H9 (cell line): ENCODE measurements at regions not wholly inside any gene's neighbourhood (a gene's known extent, or its start where the extent isn't known, plus 50 kb on each side); places are given as distances from the start of the nearest gene placed in this dataset.

Experiments used
- DNase-seq: peaks from one replicate; pipeline ENCODE4 v3.0.0-alpha.2; 2017
- H2AFZ ChIP-seq: one replicate; pipeline ENCODE4 v1.6.1; 2013; ENCODE audit warnings: mild to moderate bottlenecking, low read length, control low read depth, moderate library complexity
- H2AK5ac ChIP-seq: 2 replicates; pipeline ENCODE4 v1.6.1; 2013; ENCODE audit warnings: low read length, control low read depth, mixed read lengths; ENCODE audit not compliant: insufficient read length
- H2BK120ac ChIP-seq: one replicate; pipeline ENCODE4 v1.6.1; 2013; ENCODE audit warnings: low read depth, mild to moderate bottlenecking, low read length, control low read depth, inconsistent platforms; ENCODE audit not compliant: poor library complexity, severe bottlenecking
- H2BK12ac ChIP-seq: 2 replicates; pipeline ENCODE4 v1.6.1; 2013; ENCODE audit warnings: low read length, control low read depth, mixed read lengths, low read depth; ENCODE audit not compliant: insufficient read length
- H2BK15ac ChIP-seq: 2 replicates; pipeline ENCODE4 v1.6.1; 2013; ENCODE audit warnings: low read depth, low read length, control low read depth
- H2BK20ac ChIP-seq: one replicate; pipeline ENCODE4 v1.6.1; 2013; ENCODE audit warnings: low read depth, mild to moderate bottlenecking, low read length, control low read depth, inconsistent platforms; ENCODE audit not compliant: poor library complexity, severe bottlenecking
- H2BK5ac ChIP-seq: 2 replicates; pipeline ENCODE4 v1.6.1; 2013; ENCODE audit warnings: low read length, control low read depth, mixed read lengths; ENCODE audit not compliant: insufficient read length
- H3K14ac ChIP-seq: 2 replicates; pipeline ENCODE4 v1.6.1; 2013; ENCODE audit warnings: low read length, control low read depth; ENCODE audit not compliant: insufficient read depth
- H3K18ac ChIP-seq: 2 replicates; pipeline ENCODE4 v1.6.1; 2013; ENCODE audit warnings: low read depth, mild to moderate bottlenecking, mixed read lengths, low read length, control low read depth; ENCODE audit not compliant: insufficient read length
- H3K23ac ChIP-seq: 2 replicates; pipeline ENCODE4 v1.6.1; 2013; ENCODE audit warnings: low read length, control low read depth, mixed read lengths, low read depth; ENCODE audit not compliant: insufficient read length
- H3K23me2 ChIP-seq: 2 replicates; pipeline ENCODE4 v1.6.1; 2013; ENCODE audit warnings: low read depth, mild to moderate bottlenecking, mixed read lengths, low read length, control low read depth; ENCODE audit not compliant: insufficient read length, poor library complexity, severe bottlenecking
- H3K27ac ChIP-seq: 2 replicates; pipeline ENCODE4 v1.5.1; 2013; ENCODE audit warnings: low read length, control low read depth, mixed read lengths, low read depth; ENCODE audit not compliant: insufficient read length
- H3K27me3 ChIP-seq: 2 replicates; pipeline ENCODE4 v1.6.1; 2013; ENCODE audit warnings: low read length, control low read depth, inconsistent platforms; ENCODE audit not compliant: insufficient read depth
- H3K4ac ChIP-seq: 2 replicates; pipeline ENCODE4 v1.6.1; 2013; ENCODE audit warnings: low read depth, mild to moderate bottlenecking, control low read depth, inconsistent platforms, low read length, moderate library complexity
- H3K4me1 ChIP-seq: 2 replicates; pipeline ENCODE4 v1.6.1; 2013; ENCODE audit warnings: low read length, control low read depth, inconsistent platforms; ENCODE audit not compliant: insufficient read depth
- H3K4me2 ChIP-seq: 2 replicates; pipeline ENCODE4 v1.6.1; 2013; ENCODE audit warnings: low read length, control low read depth, mixed read lengths; ENCODE audit not compliant: insufficient read length, insufficient read depth
- H3K56ac ChIP-seq: 2 replicates; pipeline ENCODE4 v1.6.1; 2013; ENCODE audit warnings: low read depth, mild to moderate bottlenecking, mixed read lengths, low read length, control low read depth; ENCODE audit not compliant: insufficient read length
- H3K79me1 ChIP-seq: 2 replicates; pipeline ENCODE4 v1.6.1; 2013; ENCODE audit warnings: low read depth, mild to moderate bottlenecking, moderate library complexity, low read length, control low read depth, inconsistent platforms; ENCODE audit not compliant: insufficient read depth, poor library complexity, severe bottlenecking
- H3K79me2 ChIP-seq: 2 replicates; pipeline ENCODE4 v1.6.1; 2013; ENCODE audit warnings: low read length, control low read depth, inconsistent platforms; ENCODE audit not compliant: insufficient read depth
- H3K9ac ChIP-seq: 2 replicates; pipeline ENCODE4 v1.6.1; 2013; ENCODE audit warnings: low read length, control low read depth, mixed read lengths; ENCODE audit not compliant: insufficient read length; ENCODE audit errors: extremely low read depth
- H3K9me3 ChIP-seq: one replicate; pipeline ENCODE4 v1.6.1; 2013; ENCODE audit warnings: low read depth, low read length, inconsistent platforms; ENCODE audit not compliant: control insufficient read depth
- H3T11ph ChIP-seq: one replicate; pipeline ENCODE4 v1.6.1; 2013; ENCODE audit warnings: mild to moderate bottlenecking, low read length, control low read depth, inconsistent platforms
- H4K20me1 ChIP-seq: one replicate; pipeline ENCODE4 v1.6.1; 2013; ENCODE audit not compliant: control insufficient read depth, insufficient read length, insufficient read depth
- H4K5ac ChIP-seq: 2 replicates; pipeline ENCODE4 v1.6.1; 2013; ENCODE audit warnings: low read depth, mild to moderate bottlenecking, mixed read lengths, low read length, control low read depth; ENCODE audit not compliant: insufficient read length
- H4K8ac ChIP-seq: replicated peaks from 2 replicates; pipeline ENCODE4 v1.6.1; 2013; ENCODE audit warnings: low read length, control low read depth, mixed read lengths, low read depth; ENCODE audit not compliant: insufficient read length
- H4K91ac ChIP-seq: 2 replicates; pipeline ENCODE4 v1.6.1; 2013; ENCODE audit warnings: low read depth, mild to moderate bottlenecking, moderate library complexity, mixed read lengths, low read length, control low read depth; ENCODE audit not compliant: insufficient read length
- H3K27ac Mint-ChIP-seq, 3 experiments: 2 replicates in 2 of 3; 3 replicates in 1 of 3; pipeline ENCODE4 v1.8.0; 2020 to 2021; ENCODE audit warnings: mixed read lengths in 3 of 3, mild to moderate bottlenecking in 1 of 3, moderate library complexity in 1 of 3
- H3K27me3 Mint-ChIP-seq: 2 replicates; pipeline ENCODE4 v1.8.0; 2021; ENCODE audit warnings: low read depth, mild to moderate bottlenecking, moderate library complexity, mixed read lengths
- H3K36me3 Mint-ChIP-seq, 3 experiments: 2 replicates in 2 of 3; 3 replicates in 1 of 3; pipeline ENCODE4 v1.8.0; 2020 to 2021; ENCODE audit warnings: low read depth in 3 of 3, mixed read lengths in 3 of 3; ENCODE audit not compliant: insufficient read depth in 1 of 3
- H3K4me1 Mint-ChIP-seq, 2 experiments: 2 replicates each; pipeline ENCODE4 v1.8.0; 2020; ENCODE audit warnings: mixed read lengths in 2 of 2
- H3K4me3 Mint-ChIP-seq, 2 experiments: 2 replicates in 1 of 2; 3 replicates in 1 of 2; pipeline ENCODE4 v1.8.0; 2020 to 2021; ENCODE audit warnings: mild to moderate bottlenecking in 2 of 2, mixed read lengths in 2 of 2, moderate library complexity in 1 of 2
- H3K9me3 Mint-ChIP-seq, 2 experiments: 2 replicates in 1 of 2; 3 replicates in 1 of 2; pipeline ENCODE4 v1.8.0; 2020; ENCODE audit warnings: mild to moderate bottlenecking in 2 of 2, mixed read lengths in 2 of 2, moderate library complexity in 1 of 2
- WGBS: extraction: QIAGEN DNeasy Blood & Tissue Kit; methylation state at CpG from one replicate; pipeline ENCODE4 v1.1.7; 2013; ENCODE audit warnings: missing lambda C conversion rate, low lambda C conversion rate, mixed read lengths; ENCODE audit not compliant: insufficient read length; ENCODE audit errors: extremely low coverage; 5-methylcytosine and 5-hydroxymethylcytosine counted together
- TF ChIP-seq, protein P1 (sequence below): fragments of 200-600 bp; sonication (generic); conservative IDR thresholded peaks from 3 replicates; pipeline ENCODE4 v1.8.0; 2021; ENCODE audit warnings: antibody characterized with exemption, mild to moderate bottlenecking

- Histone ChIP-seq H3T11ph (no peak overlapping the region), H3K23me2 (no peaks in the 10 kb centered on the region), H3K4me2 (no peak overlapping the region), H4K8ac (no peak overlapping the region), H2BK20ac (no peak overlapping the region), H3K9me3 (no peaks in the 10 kb centered on the region), H3K23ac (no peak overlapping the region), H2AFZ (no peak overlapping the region), H3K79me2 (no peaks in the 10 kb centered on the region), H3K14ac (no peak overlapping the region), H2BK5ac (no peak overlapping the region), H3K27me3 (no peaks in the 10 kb centered on the region), H2AK5ac (no peak overlapping the region), H4K91ac (no peak overlapping the region), H4K20me1 (no peaks in the 10 kb centered on the region), H4K5ac (no peak overlapping the region), H3K79me1 (no peaks in the 10 kb centered on the region), H3K9ac (no peak overlapping the region), H2BK15ac (no peak overlapping the region), H2BK12ac (no peak overlapping the region), H3K4ac (no peak overlapping the region), H3K18ac (no peak overlapping the region), H3K4me1 (no peaks in the 10 kb centered on the region), H2BK120ac (no peak overlapping the region), H3K56ac (no peak overlapping the region), H3K27ac (no peak overlapping the region)
- H3K4me1 Mint-ChIP-seq = no peaks in the 10 kb centered on the region
- peaks cover 5 to 11% of the 10 kb centered on the region in 2 experiments; a peak in 4 of 5 replicates for H3K9me3 Mint-ChIP-seq
- DNase-seq = no peak
- peaks cover 3 to 5% (median 3%) of the 10 kb centered on the region in 3 experiments; a peak in 4 of 7 replicates for H3K36me3 Mint-ChIP-seq
- H3K4me3 Mint-ChIP-seq = no peak overlapping the region
- WGBS = no CpG with 5 or more reads among the region's 2 CpGs
- H3K27ac Mint-ChIP-seq = no peak overlapping the region
- TF ChIP-seq, protein P1, sequence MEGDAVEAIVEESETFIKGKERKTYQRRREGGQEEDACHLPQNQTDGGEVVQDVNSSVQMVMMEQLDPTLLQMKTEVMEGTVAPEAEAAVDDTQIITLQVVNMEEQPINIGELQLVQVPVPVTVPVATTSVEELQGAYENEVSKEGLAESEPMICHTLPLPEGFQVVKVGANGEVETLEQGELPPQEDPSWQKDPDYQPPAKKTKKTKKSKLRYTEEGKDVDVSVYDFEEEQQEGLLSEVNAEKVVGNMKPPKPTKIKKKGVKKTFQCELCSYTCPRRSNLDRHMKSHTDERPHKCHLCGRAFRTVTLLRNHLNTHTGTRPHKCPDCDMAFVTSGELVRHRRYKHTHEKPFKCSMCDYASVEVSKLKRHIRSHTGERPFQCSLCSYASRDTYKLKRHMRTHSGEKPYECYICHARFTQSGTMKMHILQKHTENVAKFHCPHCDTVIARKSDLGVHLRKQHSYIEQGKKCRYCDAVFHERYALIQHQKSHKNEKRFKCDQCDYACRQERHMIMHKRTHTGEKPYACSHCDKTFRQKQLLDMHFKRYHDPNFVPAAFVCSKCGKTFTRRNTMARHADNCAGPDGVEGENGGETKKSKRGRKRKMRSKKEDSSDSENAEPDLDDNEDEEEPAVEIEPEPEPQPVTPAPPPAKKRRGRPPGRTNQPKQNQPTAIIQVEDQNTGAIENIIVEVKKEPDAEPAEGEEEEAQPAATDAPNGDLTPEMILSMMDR = no peak
- no peaks in the 10 kb centered on the region for H3K27me3 Mint-ChIP-seq
These were observed 1228.7 kb upstream of the DDX18 start for GRCh38 chr2:116585669-116586327.
